ENCODE measurements at regions not wholly inside any gene's neighbourhood (a gene's known extent, or its start where the extent isn't known, plus 50 kb on each side); places are given as distances from the start of the nearest gene placed in this dataset.

- no peak for DNase-seq
Observed at GRCh38 chr4:157459785-157460184, 239.3 kb downstream of the GRIA2 start.

- no peak for DNase-seq
Observed at GRCh38 chr4:157447195-157447594, 226.7 kb downstream of the GRIA2 start.

- DNase-seq, result no peak
Observed at GRCh38 chr4:157444014-157444413, 223.5 kb downstream of the GRIA2 start.

- no peak for DNase-seq
Observed at GRCh38 chr4:157443537-157443936, 223.0 kb downstream of the GRIA2 start.

GRCh38 chr4:157425897-157426296 lies 205.4 kb downstream of the GRIA2 start:
- no peak for DNase-seq

GRCh38 chr4:157423526-157424020 lies 203.0 kb downstream of the GRIA2 start:
- no peak for DNase-seq

- DNase-seq, result no peak
Observed at GRCh38 chr4:157421365-157421764, 200.8 kb downstream of the GRIA2 start.
